Colon (tissue), 2 donors: ENCODE measurements at regions not wholly inside any gene's neighbourhood (a gene's known extent, or its start where the extent isn't known, plus 50 kb on each side); places are given as distances from the start of the nearest gene placed in this dataset.

Experiments
- FAIRE-seq: peaks from 2 replicates; lab custom pipeline; 2012; peaks lifted over from hg19 to GRCh38; lab: Jason Lieb, UNC
- donor health status: control.
- donor health status: control.

DNA sequence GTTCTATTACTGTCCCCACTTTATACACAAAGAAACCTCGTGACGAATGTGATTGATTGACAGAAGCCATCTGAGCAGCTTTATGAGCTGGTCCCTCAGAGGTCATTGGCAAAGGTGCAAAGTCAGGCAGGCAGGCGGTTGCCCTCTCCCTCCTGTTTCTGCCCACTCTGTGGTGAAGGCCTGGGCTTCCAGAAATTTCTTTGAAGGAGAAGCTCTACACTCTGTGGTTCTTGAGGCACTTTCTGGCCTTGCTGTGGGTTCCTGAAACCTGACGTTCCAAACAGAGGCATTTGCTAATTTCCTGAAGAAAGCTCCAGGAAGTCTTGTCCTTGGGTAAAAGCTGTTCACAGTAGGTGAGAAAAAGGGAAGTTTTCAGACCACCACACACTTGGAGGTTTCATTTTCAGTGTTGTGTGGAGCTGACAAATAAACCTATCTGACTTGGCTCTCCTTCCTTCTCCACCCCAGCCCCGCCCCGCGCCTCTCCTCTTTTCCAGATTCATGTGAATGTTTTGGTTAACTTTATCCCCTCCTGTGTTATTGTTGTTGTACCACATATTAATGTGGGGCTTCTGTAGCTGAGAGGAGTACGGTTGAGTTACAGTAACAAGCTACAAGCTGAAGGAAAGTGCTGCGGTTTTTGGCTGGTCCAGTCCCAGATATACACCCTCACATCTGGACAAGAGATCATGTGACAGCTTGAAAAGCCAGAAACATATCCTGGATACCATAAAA is 274.1 kb downstream of the CLIC5 start:
- no peak for FAIRE-seq

- FAIRE-seq, result no peak
Measured at GRCh38 chr6:45739058-45739457, 276.6 kb downstream of the CLIC5 start.

GRCh38 chr6:45738057-45738455 is 277.6 kb downstream of the CLIC5 start:
- FAIRE-seq, result no peak

DNA sequence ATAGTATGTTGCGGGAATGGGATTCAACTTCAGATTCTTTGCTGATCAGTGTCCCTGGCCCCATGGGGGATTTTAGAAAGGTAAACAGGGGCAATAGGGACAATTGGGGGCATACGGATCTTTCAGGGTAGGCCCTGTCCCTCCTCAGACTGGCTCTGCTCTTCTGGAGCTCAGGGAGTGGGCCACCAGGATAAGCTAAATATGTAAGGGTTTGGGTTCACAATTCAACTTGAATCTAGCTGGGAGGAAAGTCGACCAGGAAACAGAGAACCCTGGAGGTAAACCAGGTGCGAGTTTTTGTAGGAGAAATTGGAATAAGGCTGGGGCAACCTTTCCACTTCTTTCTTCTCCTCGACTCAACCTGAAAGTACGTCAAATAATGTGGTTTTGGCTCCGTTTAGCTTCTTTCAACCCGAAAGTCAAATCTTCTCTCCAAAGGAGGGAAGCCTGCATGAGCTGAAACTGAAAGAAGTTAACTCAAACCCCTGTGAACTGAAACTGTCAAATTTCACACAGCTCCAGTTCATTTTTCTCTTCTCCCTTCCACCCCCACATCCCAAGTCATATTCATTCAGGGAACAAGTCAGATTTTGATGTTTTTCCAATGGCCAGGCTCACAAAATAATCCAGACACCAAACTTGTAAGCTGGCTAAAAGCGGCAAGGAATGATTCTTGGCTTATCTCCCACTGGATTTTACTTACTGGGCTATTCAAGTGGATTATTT is 278.2 kb downstream of the CLIC5 start:
- FAIRE-seq, result no peak

GRCh38 chr6:45736134-45736533 is 279.5 kb downstream of the CLIC5 start:
- FAIRE-seq, result no peak

GRCh38 chr6:45732731-45733130 is 282.9 kb downstream of the CLIC5 start:
- no peak for FAIRE-seq

GRCh38 chr6:45730232-45730631 is 285.4 kb downstream of the CLIC5 start:
- FAIRE-seq, result no peak

- FAIRE-seq, result no peak
Measured at GRCh38 chr6:45728674-45729073, 287.0 kb downstream of the CLIC5 start.

- FAIRE-seq, result no peak
Measured at GRCh38 chr6:45727819-45728449, 287.7 kb downstream of the CLIC5 start.

GRCh38 chr6:45727228-45727627 is 288.4 kb downstream of the CLIC5 start:
- FAIRE-seq, result no peak

DNA sequence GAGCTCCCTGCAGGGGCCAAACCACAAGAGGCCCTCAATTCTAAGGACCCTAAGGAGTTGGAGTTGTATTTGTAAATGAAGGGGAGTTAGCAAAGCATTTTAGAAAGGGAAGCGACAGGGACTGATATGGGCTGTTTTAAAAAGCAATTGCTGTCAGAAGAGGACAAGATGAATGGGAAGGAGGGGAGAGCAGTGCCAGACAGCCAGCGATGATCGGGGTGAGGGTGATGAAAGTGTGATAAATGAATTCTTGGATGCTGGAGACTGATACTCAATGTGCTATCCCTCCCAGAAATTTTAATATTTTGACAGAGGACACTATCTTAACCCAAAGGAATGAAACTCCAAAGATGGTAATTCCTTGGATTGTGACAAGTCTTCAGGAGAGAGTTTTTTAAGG is 289.2 kb downstream of the CLIC5 start:
- FAIRE-seq, result no peak

- no peak for FAIRE-seq
Measured at GRCh38 chr6:45724511-45724910, 291.1 kb downstream of the CLIC5 start.

DNA sequence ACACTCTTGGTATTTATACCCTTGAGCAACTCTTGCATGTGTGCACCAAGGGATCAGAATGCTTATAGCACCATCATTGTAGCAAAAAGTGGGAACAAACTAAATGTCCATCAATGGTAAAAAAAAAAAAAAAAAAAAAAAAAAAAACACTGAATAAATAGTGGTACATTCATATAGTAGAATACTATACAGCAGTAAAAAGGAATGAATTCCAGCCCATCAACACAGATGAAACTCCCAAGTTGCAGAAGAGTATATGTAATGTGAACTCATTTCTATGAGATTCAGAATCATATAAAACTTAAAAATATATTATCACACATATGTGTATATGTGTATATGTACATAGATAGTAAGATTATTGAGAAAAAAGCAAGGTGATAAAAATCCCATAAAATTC is 291.6 kb downstream of the CLIC5 start:
- no peak for FAIRE-seq

GRCh38 chr6:45722876-45723275 is 292.8 kb downstream of the CLIC5 start:
- no peak for FAIRE-seq

DNA sequence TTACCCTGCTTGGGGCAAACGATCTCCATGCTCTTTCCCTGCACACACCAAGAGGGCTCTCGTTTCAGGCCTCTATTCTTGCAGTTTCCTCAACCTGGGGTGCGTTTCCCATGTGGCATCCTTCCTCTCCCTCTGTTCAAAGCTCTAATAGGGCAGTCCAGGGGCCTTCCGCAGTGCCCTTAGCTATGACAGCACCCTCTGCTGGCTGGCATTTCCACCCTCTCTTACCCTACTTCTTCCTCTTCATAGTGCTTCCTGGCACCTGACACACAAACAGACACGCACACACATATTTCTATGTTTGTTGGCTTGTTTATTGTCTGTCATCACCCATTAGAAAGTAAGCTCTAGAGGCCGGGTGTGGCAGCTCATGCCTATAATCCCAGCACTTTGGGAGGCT is 294.0 kb downstream of the CLIC5 start:
- FAIRE-seq, result no peak

DNA sequence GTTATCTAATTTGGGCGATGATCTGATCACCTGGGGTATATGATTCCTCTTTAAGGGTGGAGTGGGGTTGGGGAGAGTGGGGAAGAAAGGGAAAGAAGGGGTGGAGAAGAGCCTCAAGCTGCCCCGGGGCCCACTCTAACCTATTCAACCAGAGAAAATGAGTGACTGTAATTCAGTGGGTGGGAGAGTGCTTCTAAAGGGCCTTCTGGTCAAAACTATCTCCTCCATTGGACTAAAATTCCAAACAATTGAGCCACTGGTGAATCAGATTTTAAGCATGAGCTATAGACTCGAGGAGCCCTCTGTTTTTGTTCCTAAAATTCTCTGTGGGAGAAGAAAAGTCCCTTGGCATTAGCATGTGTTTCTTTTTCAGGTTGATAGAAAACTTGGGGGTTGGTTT is 296.8 kb downstream of the CLIC5 start:
- no peak for FAIRE-seq

- no peak for FAIRE-seq
Measured at GRCh38 chr6:45718131-45718530, 297.5 kb downstream of the CLIC5 start.

GRCh38 chr6:45717715-45718114 is 297.9 kb downstream of the CLIC5 start:
- no peak for FAIRE-seq

DNA sequence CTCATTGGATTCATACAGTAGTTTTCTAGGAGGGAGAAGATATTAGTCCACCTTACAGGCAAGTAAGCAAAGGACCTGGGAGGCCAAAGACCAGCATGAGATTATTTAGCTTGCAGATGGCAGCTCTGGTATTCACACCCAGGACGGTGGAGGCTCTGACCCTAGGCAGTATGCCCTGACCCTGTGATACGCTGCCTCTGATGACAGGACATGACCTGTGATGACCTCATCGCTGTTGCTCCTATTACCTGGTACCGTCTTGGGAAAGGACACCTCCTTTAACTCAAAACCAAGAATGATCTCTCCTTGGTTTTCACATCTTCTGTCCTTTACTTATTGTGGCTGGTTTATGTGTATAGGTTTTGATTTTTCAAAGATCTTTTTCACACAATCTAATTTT is 298.6 kb downstream of the CLIC5 start:
- FAIRE-seq, result no peak

- no peak for FAIRE-seq
Measured at GRCh38 chr6:45715508-45715803, 300.2 kb downstream of the CLIC5 start.

- no peak for FAIRE-seq
Measured at GRCh38 chr6:45714741-45715507, 300.7 kb downstream of the CLIC5 start.

- FAIRE-seq, result no peak
Measured at GRCh38 chr6:45714006-45714730, 301.5 kb downstream of the CLIC5 start.
